ENCODE measurements at regions not wholly inside any gene's neighbourhood (a gene's known extent, or its start where the extent isn't known, plus 50 kb on each side); places are given as distances from the start of the nearest gene placed in this dataset.

- no peak overlapping the region for H3K4me3 ChIP-seq (ENCODE audit: low read depth in 2 of 2, low read length in 2 of 2)
- no peaks in the 10 kb centered on the region for H3K9me3 ChIP-seq (ENCODE audit: control insufficient read depth, insufficient read depth, low read depth, low read length)
- in situ Hi-C loops (cut with HindIII; ENCODE audit: low pct_unique_long_range_greater_than_20kb, low sequenced_read_pairs) (no loop called here), intact Hi-C loops (cut with micrococcal nuclease; ENCODE audit: unreplicated experiment) (no loop called here)
- no peak for DNase-seq (ENCODE audit: low read depth, low spot score)
- ATAC-seq: no peak
- H3K27me3 ChIP-seq (ENCODE audit: control insufficient read depth, insufficient read depth, low read length): no peaks in the 10 kb centered on the region
- POLR2A ChIA-PET: no interaction called here
- H3K36me3 ChIP-seq (ENCODE audit: control insufficient read depth, insufficient read depth, low read length): no peaks in the 10 kb centered on the region
- TF ChIP-seq TCF7L2 (IDR thresholded peaks at IDR 0.05; ENCODE audit: low read depth, low read length) (no peak), SIN3A (IDR thresholded peaks at IDR 0.05; ENCODE audit: borderline replicate concordance, insufficient read depth, low read depth, low read length) (no peak), POLR2AphosphoS5 (IDR thresholded peaks at IDR 0.05; ENCODE audit: low read depth, low read length) (no peak), REST (IDR thresholded peaks at IDR 0.05; ENCODE audit: insufficient read depth in 1 of 2, low read depth in 2 of 2, low read length in 1 of 2) (no peak), CTCF (IDR thresholded peaks at IDR 0.05) (no peak)
- BruUV-seq (replicated peaks): no TSS peak
- H3K27ac ChIP-seq (ENCODE audit: low read length): no peak overlapping the region
- H3K4me1 ChIP-seq (ENCODE audit: control insufficient read depth, insufficient read depth, low read length): no peaks in the 10 kb centered on the region
- CTCF ChIA-PET: no interaction called here
Observed at GRCh38 chr18:72273025-72273424, 271.1 kb downstream of the CBLN2 start.

- intact Hi-C loops (cut with micrococcal nuclease; ENCODE audit: unreplicated experiment): no loop called here
- H3K36me3 ChIP-seq (ENCODE audit: control insufficient read depth, insufficient read depth, low read length): no peaks in the 10 kb centered on the region
- H3K4me1 ChIP-seq (ENCODE audit: control insufficient read depth, insufficient read depth, low read length): no peaks in the 10 kb centered on the region
- TF ChIP-seq CTCF (IDR thresholded peaks at IDR 0.05): no peak
- no peak for TF ChIP-seq TCF7L2 (IDR thresholded peaks at IDR 0.05; ENCODE audit: low read depth, low read length)
- TF ChIP-seq REST (IDR thresholded peaks at IDR 0.05; ENCODE audit: insufficient read depth in 1 of 2, low read depth in 2 of 2, low read length in 1 of 2): no peak
- TF ChIP-seq SIN3A (IDR thresholded peaks at IDR 0.05; ENCODE audit: borderline replicate concordance, insufficient read depth, low read depth, low read length): no peak
- no peak for TF ChIP-seq POLR2AphosphoS5 (IDR thresholded peaks at IDR 0.05; ENCODE audit: low read depth, low read length)
- ChIA-PET CTCF (no interaction called here), POLR2A (no interaction called here)
- H3K27ac ChIP-seq (ENCODE audit: low read length): no peak overlapping the region
- no peak for DNase-seq (ENCODE audit: low read depth, low spot score)
- no peak overlapping the region for H3K4me3 ChIP-seq (ENCODE audit: low read depth in 2 of 2, low read length in 2 of 2)
- no peaks in the 10 kb centered on the region for H3K27me3 ChIP-seq (ENCODE audit: control insufficient read depth, insufficient read depth, low read length)
- in situ Hi-C loops (cut with HindIII; ENCODE audit: low pct_unique_long_range_greater_than_20kb, low sequenced_read_pairs): no loop called here
- no peaks in the 10 kb centered on the region for H3K9me3 ChIP-seq (ENCODE audit: control insufficient read depth, insufficient read depth, low read depth, low read length)
- no peak for ATAC-seq
- BruUV-seq (replicated peaks): no TSS peak
Observed at GRCh38 chr18:72261590-72261989, 282.6 kb downstream of the CBLN2 start.
